ENCODE measurements at regions not wholly inside any gene's neighbourhood (a gene's known extent, or its start where the extent isn't known, plus 50 kb on each side); places are given as distances from the start of the nearest gene placed in this dataset.
"Not testable (repeated sequence)": the region's sequence is repeated elsewhere in the genome, so short reads cannot be mapped to it uniquely, and the experiment has no call there.

- TF ChIP-seq CTCF (conservative IDR thresholded peaks at IDR 0.05; ENCODE audit: low read depth in 2 of 2) (no peak), NANOG (IDR thresholded peaks at IDR 0.05; ENCODE audit: borderline replicate concordance) (no peak), EZH2 (IDR thresholded peaks at IDR 0.05; ENCODE audit: low read depth, unreplicated experiment) (no peak), ZNF114 (CRISPR knock-in tag; IDR thresholded peaks at IDR 0.05) (no peak), EZH2phosphoT487 (IDR thresholded peaks at IDR 0.05; ENCODE audit: unreplicated experiment) (no peak), REST (IDR thresholded peaks at IDR 0.05; ENCODE audit: unreplicated experiment) (no peak), JUNB (IDR thresholded peaks at IDR 0.05; ENCODE audit: unreplicated experiment) (no peak), ETS1 (IDR thresholded peaks at IDR 0.05) (no peak), CREB1 (CRISPR knock-in tag; IDR thresholded peaks at IDR 0.05; ENCODE audit: low read depth) (no peak)
Observed at GRCh38 chr5:163163858-163164257, 273.5 kb upstream of the CCNG1 start (continued).

GRCh38 chr5:163165277-163165676 is 272.1 kb upstream of the CCNG1 start:
- no peak overlapping the region for H3K27ac ChIP-seq (ENCODE audit: low read depth)
- no peak overlapping the region for H3K4me2 ChIP-seq
- H3K4me1 Mint-ChIP-seq, result no peaks in the 10 kb centered on the region
- no peak overlapping the region for H2AFZ ChIP-seq
- no peak overlapping the region for H3K4me3 Mint-ChIP-seq
- H3K9me2 ChIP-seq (ENCODE audit: insufficient read depth), result no peaks in the 10 kb centered on the region
- H3K4me1 ChIP-seq (ENCODE audit: insufficient read depth), result no peaks in the 10 kb centered on the region
- H3K36me3 ChIP-seq (ENCODE audit: insufficient read depth), result no peaks in the 10 kb centered on the region
- H3K79me2 ChIP-seq (replicated peaks; ENCODE audit: insufficient read depth), result no peaks in the 10 kb centered on the region
- TF ChIP-seq EZH2phosphoT487 (IDR thresholded peaks at IDR 0.05; ENCODE audit: unreplicated experiment), result no peak
- no peak for TF ChIP-seq REST (IDR thresholded peaks at IDR 0.05; ENCODE audit: unreplicated experiment)
- TF ChIP-seq POLR2AphosphoS5 (IDR thresholded peaks at IDR 0.05; ENCODE audit: low read depth), result no peak
- TF ChIP-seq ZNF331 (CRISPR knock-in tag; IDR thresholded peaks at IDR 0.05; ENCODE audit: low read depth), result no peak
- no peak for TF ChIP-seq EZH2 (IDR thresholded peaks at IDR 0.05; ENCODE audit: low read depth, unreplicated experiment)
- H3F3A ChIP-seq (replicated peaks; ENCODE audit: low read depth), result no peaks in the 10 kb centered on the region
- no peak overlapping the region for H3K4me3 ChIP-seq
- H3K36me3 Mint-ChIP-seq (ENCODE audit: low read depth), result no peaks in the 10 kb centered on the region; the same call in 2 of the 3 replicates
- ATAC-seq (no peak), DNase-seq (ENCODE audit: low spot score) (no peak)
- peaks cover 13% of the 10 kb centered on the region; the same call in 2 of the 3 replicates for H3K9me3 Mint-ChIP-seq
- H3K27me3 Mint-ChIP-seq (ENCODE audit: insufficient read depth, low read depth, poor library complexity), result no peaks in the 10 kb centered on the region
- no peaks in the 10 kb centered on the region for H3K27me3 ChIP-seq (ENCODE audit: insufficient read depth)
- H4K20me1 ChIP-seq (replicated peaks; ENCODE audit: insufficient read depth), result no peaks in the 10 kb centered on the region
- no peak overlapping the region for H3K27ac Mint-ChIP-seq

- not testable (repeated sequence) for H3K4me1 Mint-ChIP-seq; H3K27me3 Mint-ChIP-seq (ENCODE audit: insufficient read depth, low read depth, poor library complexity); ATAC-seq; H3K4me3 ChIP-seq; H3K27ac ChIP-seq (ENCODE audit: low read depth); H3K36me3 ChIP-seq (ENCODE audit: insufficient read depth); H3K9me3 Mint-ChIP-seq; H3F3A ChIP-seq (replicated peaks; ENCODE audit: low read depth); H3K4me3 Mint-ChIP-seq; H3K79me2 ChIP-seq (replicated peaks; ENCODE audit: insufficient read depth); H3K36me3 Mint-ChIP-seq (ENCODE audit: low read depth); H3K27ac Mint-ChIP-seq; H3K27me3 ChIP-seq (ENCODE audit: insufficient read depth); H4K20me1 ChIP-seq (replicated peaks; ENCODE audit: insufficient read depth); DNase-seq (ENCODE audit: low spot score); H3K4me2 ChIP-seq; H2AFZ ChIP-seq; H3K4me1 ChIP-seq (ENCODE audit: insufficient read depth); H3K9me2 ChIP-seq (ENCODE audit: insufficient read depth)
Observed at GRCh38 chr5:163170161-163170560, 267.2 kb upstream of the CCNG1 start.

All from GM23338 (cell line).